CD14-positive monocyte (primary cell): ENCODE measurements at regions not wholly inside any gene's neighbourhood (a gene's known extent, or its start where the extent isn't known, plus 50 kb on each side); places are given as distances from the start of the nearest gene placed in this dataset.

ENCODE experiments used
- DNase-seq, 3 donors: peaks; one replicate each; pipeline ENCODE4 v3.0.0-alpha.2; 2011 to 2022
- H2AFZ ChIP-seq: 2 replicates; pipeline ENCODE4 v1.6.0; 2012; ENCODE audit warnings: mild to moderate bottlenecking, low read depth, low read length, inconsistent platforms; ENCODE audit not compliant: insufficient read depth, poor library complexity, severe bottlenecking
- H3K27ac ChIP-seq, 2 donors: 1 replicate in 1 of 2; 2 replicates in 1 of 2; pipeline ENCODE4 v1.5.1; 2012 to 2013; ENCODE audit warnings: low read length in 2 of 2, control low read depth in 1 of 2, inconsistent platforms in 1 of 2, low read depth in 1 of 2, mild to moderate bottlenecking in 1 of 2
- H3K27me3 ChIP-seq, 2 donors: one replicate each; pipeline versions ENCODE4 v1.6.0 to v1.6.1; 2011 to 2013; ENCODE audit warnings: low read length in 2 of 2; ENCODE audit not compliant: control insufficient read depth in 2 of 2, insufficient read depth in 2 of 2
- H3K36me3 ChIP-seq, 2 donors: replicated peaks in 1 of 2; 1 replicate in 1 of 2; 2 replicates in 1 of 2; pipeline versions ENCODE4 v1.5.1 to v1.6.1; 2012 to 2013; ENCODE audit warnings: low read length in 2 of 2, control low read depth in 1 of 2, inconsistent platforms in 1 of 2, mild to moderate bottlenecking in 1 of 2; ENCODE audit not compliant: insufficient read depth in 2 of 2, control insufficient read depth in 1 of 2
- H3K4me1 ChIP-seq, 2 donors: 1 replicate in 1 of 2; 2 replicates in 1 of 2; pipeline versions ENCODE4 v1.5.1 to v1.6.1; 2012 to 2013; ENCODE audit warnings: low read length in 2 of 2, control low read depth in 1 of 2, inconsistent platforms in 1 of 2, mild to moderate bottlenecking in 1 of 2, moderate library complexity in 1 of 2; ENCODE audit not compliant: insufficient read depth in 2 of 2, control insufficient read depth in 1 of 2
- H3K4me2 ChIP-seq: replicated peaks from 2 replicates; pipeline ENCODE3; 2012; ENCODE audit warnings: low read length, moderate library complexity, mild to moderate bottlenecking; ENCODE audit not compliant: poor library complexity, severe bottlenecking; ENCODE audit errors: extremely low read depth
- H3K4me3 ChIP-seq, 3 experiments: fragments of 200-600 bp in 1 of 3; sonication (generic) in 1 of 3; replicated peaks in 1 of 3; 1 replicate in 2 of 3; 2 replicates in 1 of 3; pipeline ENCODE4 v1.5.1; 2011 to 2013; ENCODE audit warnings: low read length in 3 of 3, mild to moderate bottlenecking in 3 of 3, control low read depth in 2 of 3, low read depth in 2 of 3, inconsistent platforms in 1 of 3, moderate library complexity in 1 of 3
- H3K79me2 ChIP-seq: 2 replicates; pipeline ENCODE4 v1.6.0; 2012; ENCODE audit warnings: mild to moderate bottlenecking, control low read depth, inconsistent platforms, low read length, moderate library complexity; ENCODE audit not compliant: insufficient read depth
- H3K9ac ChIP-seq: 2 replicates; pipeline ENCODE4 v1.6.0; 2017; ENCODE audit warnings: low read length, mild to moderate bottlenecking; ENCODE audit not compliant: insufficient read depth, poor library complexity, severe bottlenecking
- H3K9me3 ChIP-seq, 2 donors: replicated peaks in 1 of 2; 1 replicate in 1 of 2; 2 replicates in 1 of 2; pipeline versions ENCODE4 v1.5.1 to v1.6.1; 2012 to 2013; ENCODE audit warnings: low read length in 2 of 2, control low read depth in 1 of 2; ENCODE audit not compliant: control insufficient read depth in 1 of 2, insufficient read depth in 1 of 2
- H4K20me1 ChIP-seq: 2 replicates; pipeline ENCODE4 v1.6.0; 2012; ENCODE audit warnings: mild to moderate bottlenecking, low read length, control low read depth, moderate library complexity; ENCODE audit not compliant: insufficient read depth
- H3K27ac Mint-ChIP-seq, 7 donors: one replicate each; pipeline ENCODE4 v1.8.0; 2020; ENCODE audit warnings: mild to moderate bottlenecking in 7 of 7, mixed read lengths in 7 of 7, moderate library complexity in 6 of 7, inconsistent platforms in 2 of 7
- H3K27me3 Mint-ChIP-seq, 3 donors: one replicate each; pipeline ENCODE4 v1.8.0; 2021 to 2022; ENCODE audit warnings: low read depth in 3 of 3, mild to moderate bottlenecking in 3 of 3, mixed read lengths in 3 of 3, moderate library complexity in 3 of 3, inconsistent platforms in 1 of 3
- H3K36me3 Mint-ChIP-seq, 2 donors: one replicate each; pipeline ENCODE4 v1.8.0; 2020; ENCODE audit warnings: mixed read lengths in 2 of 2, inconsistent platforms in 1 of 2, mild to moderate bottlenecking in 1 of 2
- H3K4me1 Mint-ChIP-seq: one replicate; pipeline ENCODE4 v1.8.0; 2020; ENCODE audit warnings: mild to moderate bottlenecking, mixed read lengths
- H3K4me3 Mint-ChIP-seq, 2 donors: one replicate each; pipeline ENCODE4 v1.8.0; 2020; ENCODE audit warnings: mild to moderate bottlenecking in 2 of 2, mixed read lengths in 2 of 2, moderate library complexity in 1 of 2
- H3K9me3 Mint-ChIP-seq, 7 donors: one replicate each; pipeline ENCODE4 v1.8.0; 2020 to 2022; ENCODE audit warnings: mixed read lengths in 7 of 7, mild to moderate bottlenecking in 6 of 7, moderate library complexity in 6 of 7, inconsistent platforms in 2 of 7
- WGBS: methylation state at CpG from one replicate; pipeline ENCODE4 v1.1.5; 2013; ENCODE audit warnings: missing lambda C conversion rate; ENCODE audit not compliant: insufficient coverage; 5-methylcytosine and 5-hydroxymethylcytosine counted together
- intact Hi-C, 2 donors: fragments of 100-400 bp; cut with micrococcal nuclease; formaldehyde crosslinking; loops; one replicate each; pipeline versions ENCODE4 v1.15.0 to v1.15.1; 2023
- TF ChIP-seq, protein P1 (sequence below): fragments of 200-600 bp; IDR thresholded peaks from one replicate; pipeline ENCODE4 v1.8.0; 2022; ENCODE audit warnings: antibody characterized with exemption, mild to moderate bottlenecking

- Histone ChIP-seq H3K9ac (no peak overlapping the region), H3K79me2 (no peaks in the 10 kb centered on the region), H3K36me3 (no peaks in the 10 kb centered on the region), H3K27me3 (no peaks in the 10 kb centered on the region), H3K4me3 (no peak overlapping the region), H3K9me3 (no peaks in the 10 kb centered on the region), H3K27ac (no peak overlapping the region), H3K4me2 (no peak overlapping the region), H2AFZ (no peak overlapping the region), H4K20me1 (no peaks in the 10 kb centered on the region), H3K4me1 (no peaks in the 10 kb centered on the region)
- intact Hi-C loops, result no loop called here
- Mint-ChIP-seq H3K36me3 (no peaks in the 10 kb centered on the region), H3K27ac (no peak overlapping the region), H3K9me3 (peaks cover 0 to 4% (median 0%) of the 10 kb centered on the region in 7 donors), H3K4me3 (no peak overlapping the region), H3K27me3 (peaks cover 0 to 1% (median 0%) of the 10 kb centered on the region in 3 donors), H3K4me1 (no peaks in the 10 kb centered on the region)
- no peak for DNase-seq
- WGBS, result no CpG with 5 or more reads among the region's 2 CpGs
- TF ChIP-seq, protein P1, sequence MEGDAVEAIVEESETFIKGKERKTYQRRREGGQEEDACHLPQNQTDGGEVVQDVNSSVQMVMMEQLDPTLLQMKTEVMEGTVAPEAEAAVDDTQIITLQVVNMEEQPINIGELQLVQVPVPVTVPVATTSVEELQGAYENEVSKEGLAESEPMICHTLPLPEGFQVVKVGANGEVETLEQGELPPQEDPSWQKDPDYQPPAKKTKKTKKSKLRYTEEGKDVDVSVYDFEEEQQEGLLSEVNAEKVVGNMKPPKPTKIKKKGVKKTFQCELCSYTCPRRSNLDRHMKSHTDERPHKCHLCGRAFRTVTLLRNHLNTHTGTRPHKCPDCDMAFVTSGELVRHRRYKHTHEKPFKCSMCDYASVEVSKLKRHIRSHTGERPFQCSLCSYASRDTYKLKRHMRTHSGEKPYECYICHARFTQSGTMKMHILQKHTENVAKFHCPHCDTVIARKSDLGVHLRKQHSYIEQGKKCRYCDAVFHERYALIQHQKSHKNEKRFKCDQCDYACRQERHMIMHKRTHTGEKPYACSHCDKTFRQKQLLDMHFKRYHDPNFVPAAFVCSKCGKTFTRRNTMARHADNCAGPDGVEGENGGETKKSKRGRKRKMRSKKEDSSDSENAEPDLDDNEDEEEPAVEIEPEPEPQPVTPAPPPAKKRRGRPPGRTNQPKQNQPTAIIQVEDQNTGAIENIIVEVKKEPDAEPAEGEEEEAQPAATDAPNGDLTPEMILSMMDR, result no peak
These were observed 74.7 kb upstream of the GAP43 start for GRCh38 chr3:115548611-115549010.

DNA sequence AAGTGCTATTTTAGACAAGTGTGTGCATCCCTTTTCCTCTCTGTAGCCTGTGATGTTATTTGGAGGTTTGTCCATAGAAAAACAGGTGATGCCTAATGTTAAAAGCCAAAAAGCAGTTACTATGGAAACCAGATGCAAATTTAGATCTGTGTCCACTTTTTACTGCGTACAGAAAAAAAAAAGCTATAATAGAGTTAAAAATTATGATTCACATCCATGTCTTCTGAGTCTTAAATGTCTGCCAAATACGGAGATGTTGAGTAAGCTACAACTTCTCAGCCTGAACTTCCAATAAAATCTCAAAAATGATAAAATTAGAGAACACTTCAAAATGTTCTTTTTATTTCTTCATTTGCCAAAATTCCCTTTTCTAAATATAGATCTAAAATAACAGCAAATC, 74.2 kb upstream of the GAP43 start:
- intact Hi-C loops, result no loop called here
- H3K4me1 Mint-ChIP-seq, result no peaks in the 10 kb centered on the region
- no peak overlapping the region for H3K4me2 ChIP-seq

More for the DNA sequence above, 74.2 kb upstream of the GAP43 start:
- no peak for DNase-seq
- Histone ChIP-seq H3K27ac (no peak overlapping the region), H3K9ac (no peak overlapping the region), H2AFZ (no peak overlapping the region), H3K36me3 (no peaks in the 10 kb centered on the region), H3K9me3 (no peaks in the 10 kb centered on the region), H3K4me1 (no peaks in the 10 kb centered on the region), H3K4me3 (no peak overlapping the region), H4K20me1 (no peaks in the 10 kb centered on the region), H3K27me3 (no peaks in the 10 kb centered on the region), H3K79me2 (no peaks in the 10 kb centered on the region)
- no CpG with 5 or more reads among the region's 2 CpGs for WGBS
- Mint-ChIP-seq H3K4me3 (no peak overlapping the region), H3K27ac (no peak overlapping the region), H3K9me3 (peaks cover 0 to 4% (median 0%) of the 10 kb centered on the region in 7 donors), H3K36me3 (no peaks in the 10 kb centered on the region), H3K27me3 (peaks cover 0 to 1% (median 0%) of the 10 kb centered on the region in 3 donors)
- TF ChIP-seq, protein P1, result no peak
